Kidney (tissue), 13 donors: ENCODE measurements at regions not wholly inside any gene's neighbourhood (a gene's known extent, or its start where the extent isn't known, plus 50 kb on each side); places are given as distances from the start of the nearest gene placed in this dataset.

ENCODE experiments used
- DNase-seq, 5 donors: peaks; one replicate each; pipeline ENCODE4 v3.0.0-alpha.2; 2013 to 2020
- FAIRE-seq: peaks from 2 replicates; lab custom pipeline; 2012; peaks lifted over from hg19 to GRCh38; lab: Jason Lieb, UNC
- H3K27ac ChIP-seq, 2 donors: one replicate each; pipeline ENCODE4 v1.7.0; 2013; ENCODE audit warnings: low read depth in 2 of 2, low read length in 2 of 2, inconsistent platforms in 1 of 2
- H3K27me3 ChIP-seq: one replicate; pipeline ENCODE4 v1.7.1; 2013; ENCODE audit warnings: low read length, inconsistent platforms; ENCODE audit not compliant: control insufficient read depth, insufficient read depth
- H3K36me3 ChIP-seq, 3 donors: one replicate each; pipeline versions ENCODE4 v1.7.0 to v1.7.1; 2013; ENCODE audit warnings: low read length in 3 of 3, control low read depth in 1 of 3, inconsistent platforms in 1 of 3; ENCODE audit not compliant: insufficient read depth in 3 of 3, control insufficient read depth in 2 of 3
- H3K4me1 ChIP-seq, 3 donors: one replicate each; pipeline versions ENCODE4 v1.7.0 to v1.7.1; 2013; ENCODE audit warnings: low read length in 3 of 3, inconsistent platforms in 1 of 3, low read depth in 1 of 3; ENCODE audit not compliant: control insufficient read depth in 2 of 3, insufficient read depth in 2 of 3
- H3K4me3 ChIP-seq, 3 donors: one replicate each; pipeline versions ENCODE4 v1.7.0 to v1.8.1; 2013; ENCODE audit warnings: low read length in 3 of 3, control low read depth in 1 of 3, inconsistent platforms in 1 of 3
- H3K9ac ChIP-seq, 3 donors: one replicate each; pipeline versions ENCODE4 v1.7.0 to v1.7.1; 2013; ENCODE audit warnings: low read length in 3 of 3, control low read depth in 1 of 3, inconsistent platforms in 1 of 3
- H3K9me3 ChIP-seq, 3 donors: one replicate each; pipeline versions ENCODE4 v1.7.0 to v1.7.1; 2013; ENCODE audit warnings: low read length in 3 of 3, control low read depth in 1 of 3, inconsistent platforms in 1 of 3; ENCODE audit not compliant: control insufficient read depth in 2 of 3, insufficient read depth in 1 of 3
- intact Hi-C: fragments of 100-400 bp; cut with DNase I; formaldehyde crosslinking; loops from one replicate; pipeline ENCODE4 v1.11.1; 2022
- TF ChIP-seq, protein P1 (sequence below): IDR thresholded peaks from 3 replicates; pipeline ENCODE4 v1.5.1; 2012; ENCODE audit warnings: mild to moderate bottlenecking, moderate library complexity, borderline replicate concordance; ENCODE audit not compliant: insufficient read depth; ENCODE audit errors: extremely low read depth
- donor health status: control.
- donor health status: control.
- donor health status: control.
- donor health status: control.
- donor health status: control.
- donor health status: DM: yes; HTN: yes; CAD: no.
- donor health status: Normal renal cell carcinoma (clear cell type).

DNA sequence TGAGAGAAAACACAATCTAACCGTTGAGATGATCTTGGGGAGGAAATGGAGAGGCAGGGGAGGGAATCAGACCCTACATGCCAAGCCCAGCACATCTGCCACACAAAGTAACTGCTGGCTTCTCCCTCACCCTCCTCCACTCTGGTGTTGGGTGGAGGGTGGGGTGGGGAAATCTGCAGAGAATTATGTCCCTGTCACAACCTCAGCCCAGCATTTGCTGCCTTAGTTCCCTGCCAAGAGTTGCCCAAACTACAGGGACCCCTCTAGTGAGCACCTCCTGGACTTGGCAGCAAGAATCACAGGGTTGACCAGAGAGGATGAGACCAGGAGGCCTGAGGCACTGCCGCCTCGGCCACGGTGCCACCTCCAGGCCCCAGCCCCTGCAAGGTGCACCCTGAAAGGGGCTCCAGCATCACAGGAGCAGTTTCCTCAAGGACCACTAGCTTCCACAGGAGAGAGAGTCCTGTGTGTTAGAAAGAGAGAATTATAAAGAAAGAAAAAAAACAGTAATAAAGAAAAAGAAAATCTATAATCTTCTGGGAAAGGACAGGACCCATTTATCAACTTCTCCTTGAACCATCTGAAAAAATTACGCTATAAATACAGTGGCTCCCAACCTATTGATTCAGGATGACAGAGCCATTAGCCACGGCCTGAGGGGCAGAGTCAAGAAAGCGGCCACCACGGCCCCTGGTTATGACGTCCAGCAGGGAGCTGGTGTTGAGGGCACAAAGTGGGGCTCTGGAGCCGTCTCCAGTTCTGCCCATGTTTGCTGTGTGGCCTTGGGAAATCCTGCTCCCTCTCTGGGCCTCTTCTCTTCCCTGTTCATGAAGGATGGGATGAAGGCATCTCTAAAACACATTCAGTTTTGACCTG is 451.7 kb downstream of the MATN1 start:
- Histone ChIP-seq H3K9me3 (no peaks in the 10 kb centered on the region), H3K4me3 (no peak overlapping the region), H3K27ac (no peak overlapping the region), H3K27me3 (no peaks in the 10 kb centered on the region), H3K9ac (no peak overlapping the region), H3K4me1 (no peaks in the 10 kb centered on the region), H3K36me3 (no peaks in the 10 kb centered on the region)
- DNase-seq (peak in 1 of 5 donors; percentile 18), FAIRE-seq (no peak)
- intact Hi-C loops, result no loop called here
- TF ChIP-seq, protein P1, sequence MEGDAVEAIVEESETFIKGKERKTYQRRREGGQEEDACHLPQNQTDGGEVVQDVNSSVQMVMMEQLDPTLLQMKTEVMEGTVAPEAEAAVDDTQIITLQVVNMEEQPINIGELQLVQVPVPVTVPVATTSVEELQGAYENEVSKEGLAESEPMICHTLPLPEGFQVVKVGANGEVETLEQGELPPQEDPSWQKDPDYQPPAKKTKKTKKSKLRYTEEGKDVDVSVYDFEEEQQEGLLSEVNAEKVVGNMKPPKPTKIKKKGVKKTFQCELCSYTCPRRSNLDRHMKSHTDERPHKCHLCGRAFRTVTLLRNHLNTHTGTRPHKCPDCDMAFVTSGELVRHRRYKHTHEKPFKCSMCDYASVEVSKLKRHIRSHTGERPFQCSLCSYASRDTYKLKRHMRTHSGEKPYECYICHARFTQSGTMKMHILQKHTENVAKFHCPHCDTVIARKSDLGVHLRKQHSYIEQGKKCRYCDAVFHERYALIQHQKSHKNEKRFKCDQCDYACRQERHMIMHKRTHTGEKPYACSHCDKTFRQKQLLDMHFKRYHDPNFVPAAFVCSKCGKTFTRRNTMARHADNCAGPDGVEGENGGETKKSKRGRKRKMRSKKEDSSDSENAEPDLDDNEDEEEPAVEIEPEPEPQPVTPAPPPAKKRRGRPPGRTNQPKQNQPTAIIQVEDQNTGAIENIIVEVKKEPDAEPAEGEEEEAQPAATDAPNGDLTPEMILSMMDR, result no peak

DNA sequence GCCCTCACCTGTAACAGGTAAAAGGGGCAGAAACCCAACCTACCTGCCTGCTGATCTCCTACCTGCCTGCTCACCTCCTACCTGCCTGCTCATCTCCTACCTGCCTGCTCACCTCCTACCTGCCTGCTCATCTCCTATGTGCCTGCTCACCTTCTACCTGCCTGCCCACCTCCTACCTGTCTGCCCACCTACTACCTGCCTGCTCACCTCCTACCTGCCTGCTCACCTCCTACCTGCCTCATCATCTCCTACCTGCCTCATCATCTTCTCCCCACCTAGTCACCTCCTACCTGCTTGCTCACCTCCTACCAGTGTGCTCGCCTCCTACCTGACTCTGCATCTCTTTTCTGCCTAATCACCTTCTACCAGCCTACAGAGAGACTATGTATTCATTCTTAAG is 452.9 kb downstream of the MATN1 start:
- Histone ChIP-seq H3K27me3 (no peaks in the 10 kb centered on the region), H3K4me3 (no peak overlapping the region), H3K27ac (no peak overlapping the region), H3K36me3 (no peaks in the 10 kb centered on the region), H3K4me1 (no peaks in the 10 kb centered on the region), H3K9me3 (no peaks in the 10 kb centered on the region), H3K9ac (no peak overlapping the region)
- FAIRE-seq (no peak), DNase-seq (peak in 1 of 5 donors; percentile 8)
- intact Hi-C loops, result no loop called here
- TF ChIP-seq, protein P1, result no peak

DNA sequence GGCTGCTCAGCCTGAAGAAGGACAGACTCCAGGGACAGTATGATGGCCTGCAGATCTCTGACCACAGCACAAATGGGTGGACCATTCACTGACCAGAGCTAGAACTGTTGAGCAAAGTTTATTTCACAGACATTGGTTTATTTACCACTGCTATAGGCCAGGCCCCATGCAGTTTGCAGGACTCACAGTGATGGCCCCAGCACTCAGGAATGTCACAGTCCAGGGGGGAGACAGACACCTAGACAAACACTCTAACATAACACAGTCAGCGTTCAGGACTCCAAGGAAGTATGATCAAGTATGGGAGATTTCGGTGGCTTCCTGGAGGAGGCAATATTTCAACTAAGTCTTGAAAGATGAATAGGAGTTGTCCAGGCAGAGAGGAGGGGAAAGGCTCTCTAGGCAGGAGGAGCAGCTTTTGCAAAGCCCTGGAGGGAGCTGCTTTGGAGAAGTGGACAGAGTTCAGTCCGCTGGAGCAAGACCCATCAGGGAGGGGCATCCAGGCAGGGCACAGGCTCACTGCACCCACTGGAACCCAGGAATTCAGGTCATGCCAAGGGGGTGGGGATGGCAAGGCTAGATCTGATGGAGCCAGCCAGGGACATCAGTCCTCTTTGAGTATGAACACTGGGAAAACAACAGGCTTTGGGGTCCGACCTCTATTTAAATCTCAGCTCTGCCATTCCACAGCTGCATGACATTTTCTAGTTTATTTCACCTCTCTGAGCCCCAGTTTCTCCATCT is 454.3 kb downstream of the MATN1 start:
- Histone ChIP-seq H3K27me3 (no peaks in the 10 kb centered on the region), H3K9ac (no peak overlapping the region), H3K4me3 (no peak overlapping the region), H3K4me1 (no peaks in the 10 kb centered on the region), H3K36me3 (no peaks in the 10 kb centered on the region), H3K27ac (no peak overlapping the region), H3K9me3 (no peaks in the 10 kb centered on the region)
- FAIRE-seq (no peak), DNase-seq (peak in 1 of 5 donors; percentile 6)
- intact Hi-C loops, result no loop called here
- TF ChIP-seq, protein P1, result no peak
